Right lobe of liver (tissue), 6 donors: ENCODE measurements at regions not wholly inside any gene's neighbourhood (a gene's known extent, or its start where the extent isn't known, plus 50 kb on each side); places are given as distances from the start of the nearest gene placed in this dataset.

Experiments
- ATAC-seq, 4 donors: fragments of 200-7000 bp; cut with Tn5 transposase; one replicate each; pipeline ENCODE4 v1.9.1; 2020; ENCODE audit warnings: mild to moderate bottlenecking in 4 of 4, moderate library complexity in 4 of 4
- DNase-seq, 3 donors: peaks; one replicate each; pipeline ENCODE4 v3.0.0-alpha.2; 2020
- H3K27ac ChIP-seq, 3 donors: fragments of 200-600 bp; one replicate each; pipeline ENCODE4 v1.8.0; 2022
- H3K27me3 ChIP-seq, 2 donors: fragments of 200-600 bp; one replicate each; pipeline ENCODE4 v1.8.0; 2022
- H3K36me3 ChIP-seq, 4 donors: fragments of 200-600 bp; sonication (generic) in 1 of 4; one replicate each; pipeline versions ENCODE4 v1.5.1 to v1.8.0; 2017 to 2022; ENCODE audit warnings: control low read depth in 1 of 4
- H3K4me1 ChIP-seq, 4 donors: fragments of 200-600 bp; sonication (generic) in 1 of 4; one replicate each; pipeline versions ENCODE4 v1.5.1 to v1.8.0; 2017 to 2022; ENCODE audit warnings: control low read depth in 1 of 4
- H3K4me3 ChIP-seq, 3 donors: fragments of 200-600 bp; one replicate each; pipeline ENCODE4 v1.8.0; 2022
- H3K9me3 ChIP-seq, 4 donors: fragments of 200-600 bp; sonication (generic) in 1 of 4; one replicate each; pipeline versions ENCODE4 v1.5.1 to v1.8.0; 2017 to 2022; ENCODE audit warnings: control low read depth in 1 of 4
- CTCF ChIP-seq, 4 donors: fragments of 200-600 bp in 3 of 4; fragments of 450-650 bp in 1 of 4; IDR thresholded peaks; one replicate each; pipeline versions ENCODE4 v1.5.1 to v1.8.0; 2016 to 2022; ENCODE audit warnings: antibody characterized with exemption in 4 of 4, mild to moderate bottlenecking in 2 of 4
- POLR2A ChIP-seq: fragments of 450-650 bp; IDR thresholded peaks from one replicate; pipeline ENCODE4 v1.6.1; 2017; ENCODE audit warnings: antibody characterized with exemption, mild to moderate bottlenecking
- WGBS: methylation state at CpG from one replicate; pipeline ENCODE4 v1.1.6; 2018; ENCODE audit warnings: low coverage, low lambda C conversion rate; ENCODE audit not compliant: insufficient coverage; ENCODE audit errors: missing lambda C conversion rate; 5-methylcytosine and 5-hydroxymethylcytosine counted together
- intact Hi-C, 2 donors: fragments of 100-400 bp; cut with DNase I; formaldehyde crosslinking; loops; one replicate each; pipeline versions ENCODE4 v1.11.2 to v1.14.1; 2022
- donor health status: DM: no; HTN: yes; CAD: no.
- donor health status: DM: no; HTN: no; CAD: no.
- donor health status: DM: no; HTN: no; CAD: no.
- donor health status: DM: no; HTN: yes; CAD: no.
- donor health status: DM: no; HTN: yes; CAD: no.

GRCh38 chr5:86964889-86965288, 302.8 kb upstream of the RASA1 start:
- Histone ChIP-seq H3K27ac (no peak overlapping the region), H3K4me1 (no peaks in the 10 kb centered on the region), H3K4me3 (no peak overlapping the region), H3K36me3 (no peaks in the 10 kb centered on the region), H3K9me3 (no peaks in the 10 kb centered on the region), H3K27me3 (no peaks in the 10 kb centered on the region)
- ATAC-seq (no peak), DNase-seq (no peak)
- WGBS: 83% methylated on average over 1 of the region's 1 CpG
- intact Hi-C loops: no loop called here
- TF ChIP-seq CTCF (IDR thresholded peaks at IDR 0.05) (no peak), POLR2A (no peak)

GRCh38 chr5:86968301-86968753, 299.4 kb upstream of the RASA1 start:
- no peaks in the 10 kb centered on the region for H3K36me3 ChIP-seq
- DNase-seq (no peak), ATAC-seq (peak in 2 of 4 donors; percentile 38 to 52)
- H3K27ac ChIP-seq: no peak overlapping the region
- no peak overlapping the region for H3K4me3 ChIP-seq
- no peaks in the 10 kb centered on the region for H3K9me3 ChIP-seq
- H3K27me3 ChIP-seq: no peaks in the 10 kb centered on the region
- intact Hi-C loops: no loop called here
- no peak for TF ChIP-seq POLR2A
- TF ChIP-seq CTCF (IDR thresholded peaks at IDR 0.05): peak; percentile 28 to 32 (median 30)
- WGBS: 0% methylated on average over 4 of the region's 4 CpGs
- H3K4me1 ChIP-seq: no peaks in the 10 kb centered on the region

GRCh38 chr5:86970361-86970760, 297.3 kb upstream of the RASA1 start:
- intact Hi-C loops: no loop called here
- no peak for DNase-seq

GRCh38 chr5:86971034-86971571, 296.6 kb upstream of the RASA1 start:
- TF ChIP-seq CTCF (IDR thresholded peaks at IDR 0.05): peak; percentile 10 to 25 (median 20)
- no peak for TF ChIP-seq POLR2A
- H3K36me3 ChIP-seq: no peaks in the 10 kb centered on the region
- intact Hi-C loops: no loop called here
- no peak overlapping the region for H3K27ac ChIP-seq
- H3K4me1 ChIP-seq: no peaks in the 10 kb centered on the region
- no peaks in the 10 kb centered on the region for H3K27me3 ChIP-seq
- ATAC-seq: peak; percentile 47 to 81 (median 68)
- no peaks in the 10 kb centered on the region for H3K9me3 ChIP-seq
- no peak for DNase-seq
- no peak overlapping the region for H3K4me3 ChIP-seq
- 6% methylated on average over 4 of the region's 4 CpGs for WGBS

More at GRCh38 chr5:86970361-86970760, 297.3 kb upstream of the RASA1 start:
- no peaks in the 10 kb centered on the region for H3K36me3 ChIP-seq
- no peaks in the 10 kb centered on the region for H3K27me3 ChIP-seq
- H3K27ac ChIP-seq: no peak overlapping the region
- TF ChIP-seq POLR2A (no peak), CTCF (IDR thresholded peaks at IDR 0.05) (no peak)
- no peaks in the 10 kb centered on the region for H3K4me1 ChIP-seq
- WGBS: 49% methylated on average over 3 of the region's 3 CpGs
- H3K4me3 ChIP-seq: no peak overlapping the region
- no peaks in the 10 kb centered on the region for H3K9me3 ChIP-seq
- ATAC-seq: no peak

GRCh38 chr5:86974955-86975354, 292.7 kb upstream of the RASA1 start:
- TF ChIP-seq CTCF (IDR thresholded peaks at IDR 0.05) (no peak), POLR2A (no peak)
- Histone ChIP-seq H3K9me3 (no peaks in the 10 kb centered on the region), H3K36me3 (no peaks in the 10 kb centered on the region), H3K4me1 (no peaks in the 10 kb centered on the region), H3K4me3 (no peak overlapping the region), H3K27me3 (no peaks in the 10 kb centered on the region), H3K27ac (no peak overlapping the region)
- 13% methylated on average over 1 of the region's 1 CpG for WGBS
- no peak for ATAC-seq
- DNase-seq: no peak
- intact Hi-C loops: no loop called here
